Keratinocyte (primary cell): ENCODE measurements at regions not wholly inside any gene's neighbourhood (a gene's known extent, or its start where the extent isn't known, plus 50 kb on each side); places are given as distances from the start of the nearest gene placed in this dataset.
"Not testable (repeated sequence)": the region's sequence is repeated elsewhere in the genome, so short reads cannot be mapped to it uniquely, and the experiment has no call there.

Source experiments
- DNase-seq: peaks from one replicate; pipeline ENCODE4 v3.0.0-alpha.2; 2011; ENCODE audit warnings: low read depth, missing footprints, low spot score
- FAIRE-seq: peaks from 2 replicates; lab custom pipeline; 2011; peaks lifted over from hg19 to GRCh38; lab: Jason Lieb, UNC
- H2AFZ ChIP-seq: 2 replicates; pipeline ENCODE4 v1.6.0; 2012; ENCODE audit warnings: low read length, control low read depth, inconsistent platforms; ENCODE audit not compliant: control insufficient read depth
- H3K27ac ChIP-seq: 2 replicates; pipeline ENCODE4 v1.5.1; 2011; ENCODE audit warnings: low read length; ENCODE audit not compliant: control insufficient read depth, insufficient read depth
- H3K27me3 ChIP-seq: 3 replicates; pipeline ENCODE4 v1.6.0; 2011; ENCODE audit warnings: low read length; ENCODE audit not compliant: control insufficient read depth, insufficient read depth; ENCODE audit errors: extremely low read depth
- H3K36me3 ChIP-seq, 2 experiments: 2 replicates in 1 of 2; 3 replicates in 1 of 2; pipeline ENCODE4 v1.5.1; 2011; ENCODE audit warnings: low read length in 2 of 2, mild to moderate bottlenecking in 1 of 2; ENCODE audit not compliant: control insufficient read depth in 2 of 2, insufficient read depth in 2 of 2; ENCODE audit errors: extremely low read depth in 1 of 2
- H3K4me1 ChIP-seq: 3 replicates; pipeline ENCODE4 v1.5.1; 2011; ENCODE audit warnings: low read length; ENCODE audit not compliant: control insufficient read depth, insufficient read depth; ENCODE audit errors: extremely low read depth
- H3K4me2 ChIP-seq: 3 replicates; pipeline ENCODE4 v1.6.0; 2011; ENCODE audit warnings: low read depth, low read length; ENCODE audit not compliant: control insufficient read depth, insufficient read depth; ENCODE audit errors: extremely low read depth
- H3K4me3 ChIP-seq, 3 experiments: fragments of 200-600 bp in 1 of 3; sonication (generic) in 1 of 3; 2 replicates in 2 of 3; 3 replicates in 1 of 3; pipeline ENCODE4 v1.5.1; 2011 to 2016; ENCODE audit warnings: low read length in 3 of 3, mild to moderate bottlenecking in 3 of 3, control low read depth in 2 of 3, inconsistent platforms in 1 of 3, low read depth in 1 of 3, mixed read lengths in 1 of 3, mixed run types in 1 of 3, moderate library complexity in 1 of 3; ENCODE audit not compliant: control insufficient read depth in 2 of 3, insufficient read depth in 2 of 3; ENCODE audit errors: extremely low read depth in 1 of 3
- H3K79me2 ChIP-seq: 2 replicates; pipeline ENCODE4 v1.6.0; 2012; ENCODE audit warnings: low read length; ENCODE audit not compliant: control insufficient read depth, insufficient read depth
- H3K9ac ChIP-seq: 3 replicates; pipeline ENCODE4 v1.6.0; 2011; ENCODE audit warnings: low read length; ENCODE audit not compliant: control insufficient read depth, insufficient read depth; ENCODE audit errors: extremely low read depth
- H3K9me1 ChIP-seq: 3 replicates; pipeline ENCODE4 v1.6.0; 2011; ENCODE audit warnings: low read length; ENCODE audit not compliant: control insufficient read depth, insufficient read depth; ENCODE audit errors: extremely low read depth
- H3K9me3 ChIP-seq: 2 replicates; pipeline ENCODE4 v1.5.1; 2012; ENCODE audit warnings: low read depth, low read length; ENCODE audit not compliant: control insufficient read depth
- H4K20me1 ChIP-seq: 3 replicates; pipeline ENCODE4 v1.6.0; 2011; ENCODE audit warnings: low read length; ENCODE audit not compliant: control insufficient read depth, insufficient read depth; ENCODE audit errors: extremely low read depth
- CTCF ChIP-seq, 3 experiments: IDR thresholded peaks in 1 of 3; conservative IDR thresholded peaks in 1 of 3; optimal IDR thresholded peaks in 1 of 3; 2 replicates in 2 of 3; 3 replicates in 1 of 3; pipeline versions ENCODE3 to v1.5.1; 2011; ENCODE audit warnings: low read length in 3 of 3, mild to moderate bottlenecking in 3 of 3, moderate library complexity in 2 of 3, control low read depth in 1 of 3, inconsistent platforms in 1 of 3; ENCODE audit not compliant: insufficient read depth in 2 of 3; ENCODE audit errors: extremely low read depth in 1 of 3
- EZH2 ChIP-seq: IDR thresholded peaks from one replicate; pipeline ENCODE4 v1.6.1; 2012; ENCODE audit warnings: inconsistent platforms, mild to moderate bottlenecking, low read length, moderate library complexity
- dilution Hi-C: fragments of 300-500 bp; cut with MboI; formaldehyde crosslinking; loops from one replicate; pipeline ENCODE4 v1.7.0; 2020; ENCODE audit warnings: low sequenced_read_pairs; ENCODE audit not compliant: extremely low pct_ligation_motif_present

DNA sequence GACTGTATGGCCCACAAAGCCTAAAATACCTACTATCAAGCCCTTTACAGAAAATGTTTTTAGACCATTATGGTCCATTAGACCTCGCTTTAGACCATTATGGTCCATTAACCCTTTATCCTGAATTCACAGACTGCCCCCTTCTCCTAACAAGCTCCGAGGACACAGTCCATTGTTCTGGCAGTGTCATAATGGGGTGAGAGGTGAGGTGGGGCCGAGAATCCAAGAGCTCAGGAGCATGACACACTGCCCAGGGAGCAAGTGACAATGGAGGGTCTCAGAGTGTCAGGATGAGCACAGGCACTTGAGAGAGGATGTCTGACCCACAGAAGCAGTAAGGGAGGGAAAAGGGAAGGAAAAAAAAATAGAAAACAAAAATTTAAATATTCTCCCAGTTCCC lies 212.4 kb upstream of the NT5E start:
- Histone ChIP-seq H3K9me3 (no peaks in the 10 kb centered on the region), H3K27ac (no peak overlapping the region), H4K20me1 (no peaks in the 10 kb centered on the region), H3K27me3 (no peaks in the 10 kb centered on the region), H3K4me2 (no peak overlapping the region), H3K79me2 (no peaks in the 10 kb centered on the region), H3K9ac (no peak overlapping the region), H3K36me3 (no peaks in the 10 kb centered on the region), H3K4me3 (no peak overlapping the region), H3K9me1 (no peaks in the 10 kb centered on the region), H3K4me1 (no peaks in the 10 kb centered on the region), H2AFZ (no peak overlapping the region)
- dilution Hi-C loops = no loop called here
- DNase-seq (no peak), FAIRE-seq (no peak)
- TF ChIP-seq EZH2 (no peak), CTCF (optimal IDR thresholded peaks at IDR 0.05 in 1 of 3, IDR thresholded peaks at IDR 0.05 in 1 of 3, conservative IDR thresholded peaks at IDR 0.05 in 1 of 3; ENCODE audit: extremely low read depth in 1 of 3, insufficient read depth in 2 of 3, low read length in 3 of 3) (no peak)

GRCh38 chr6:85236636-85237035 lies 213.2 kb upstream of the NT5E start:
- H3K27me3 ChIP-seq = no peaks in the 10 kb centered on the region
- H3K4me1 ChIP-seq = no peaks in the 10 kb centered on the region
- DNase-seq (no peak), FAIRE-seq (no peak)
- no peaks in the 10 kb centered on the region for H3K79me2 ChIP-seq
- H3K4me2 ChIP-seq = no peak overlapping the region
- dilution Hi-C loops = no loop called here
- no peak for TF ChIP-seq CTCF (optimal IDR thresholded peaks at IDR 0.05 in 1 of 3, IDR thresholded peaks at IDR 0.05 in 1 of 3, conservative IDR thresholded peaks at IDR 0.05 in 1 of 3; ENCODE audit: extremely low read depth in 1 of 3, insufficient read depth in 2 of 3, low read length in 3 of 3)
- no peaks in the 10 kb centered on the region for H3K9me1 ChIP-seq
- H3K9me3 ChIP-seq = no peaks in the 10 kb centered on the region
- H3K36me3 ChIP-seq = no peaks in the 10 kb centered on the region
- no peaks in the 10 kb centered on the region for H4K20me1 ChIP-seq
- no peak overlapping the region for H3K27ac ChIP-seq
- H3K4me3 ChIP-seq = no peak overlapping the region
- H3K9ac ChIP-seq = no peak overlapping the region
- H2AFZ ChIP-seq = no peak overlapping the region

DNA sequence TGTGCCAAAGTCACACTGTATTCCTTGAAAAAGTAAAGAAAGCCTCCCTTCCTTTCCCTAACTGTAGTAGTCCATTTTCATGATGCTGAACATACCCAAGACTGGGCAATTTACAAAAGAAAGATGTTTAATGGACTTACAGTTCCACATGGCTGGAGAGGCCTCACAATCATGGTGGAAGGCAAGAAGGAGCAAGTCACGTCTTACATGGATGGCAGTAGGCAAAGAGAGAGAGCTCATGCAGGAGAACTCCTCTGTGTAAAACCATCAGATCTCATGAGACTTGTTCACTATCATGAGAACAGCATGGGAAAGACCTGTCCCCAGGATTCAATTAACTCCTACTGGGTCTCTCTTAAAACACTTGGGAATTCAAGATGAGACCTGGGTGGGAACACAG lies 222.5 kb upstream of the NT5E start:
- H3K79me2 ChIP-seq, H3K4me2 ChIP-seq, H3K27me3 ChIP-seq, dilution Hi-C loops, H3K9me1 ChIP-seq, FAIRE-seq, DNase-seq, H3K27ac ChIP-seq, H2AFZ ChIP-seq, H3K9me3 ChIP-seq, H4K20me1 ChIP-seq, H3K4me3 ChIP-seq, H3K9ac ChIP-seq, H3K36me3 ChIP-seq, H3K4me1 ChIP-seq: not testable (repeated sequence)

DNA sequence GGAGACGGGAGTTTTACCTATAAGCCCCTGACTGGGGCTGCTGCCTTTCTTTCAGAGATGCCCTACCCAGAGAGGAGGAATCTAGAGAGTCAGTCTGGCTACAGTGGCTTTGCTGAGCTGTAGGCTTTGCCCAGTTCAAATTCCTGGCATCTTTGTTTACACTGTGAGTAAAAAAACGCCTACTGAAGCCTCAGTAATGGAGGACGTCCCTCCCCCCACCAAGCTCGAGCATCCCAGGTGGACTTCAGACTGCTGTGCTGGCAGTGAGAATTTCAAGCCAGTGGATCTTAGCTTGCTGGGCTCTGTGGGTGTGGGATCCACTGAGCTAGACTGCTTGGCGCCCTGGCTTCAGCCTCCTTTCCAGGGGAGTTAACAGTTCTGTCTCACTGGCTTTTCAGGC lies 237.1 kb upstream of the NT5E start:
- H3K9ac ChIP-seq, H3K4me3 ChIP-seq, H3K79me2 ChIP-seq, H4K20me1 ChIP-seq, H3K4me2 ChIP-seq, H3K9me3 ChIP-seq, FAIRE-seq, H2AFZ ChIP-seq, H3K4me1 ChIP-seq, H3K36me3 ChIP-seq, DNase-seq, dilution Hi-C loops, H3K27me3 ChIP-seq, H3K9me1 ChIP-seq, H3K27ac ChIP-seq: not testable (repeated sequence)
